Neural cell (in vitro differentiated cells): ENCODE measurements at regions not wholly inside any gene's neighbourhood (a gene's known extent, or its start where the extent isn't known, plus 50 kb on each side); places are given as distances from the start of the nearest gene placed in this dataset.

Experiments
- H2AFZ ChIP-seq: fragments of 200-600, 300-800 bp; sonication (generic), shearing (Covaris generic); 2 replicates; pipeline ENCODE4 v1.6.0; 2014; ENCODE audit warnings: low read depth, mild to moderate bottlenecking, antibody characterized with exemption, low read length, moderate library complexity
- H3F3A ChIP-seq: fragments of 200-600 bp; shearing (Covaris generic); 2 replicates; pipeline ENCODE4 v1.6.1; 2016; ENCODE audit warnings: mild to moderate bottlenecking, moderate library complexity, mixed read lengths, antibody characterized with exemption, low read length; ENCODE audit not compliant: insufficient read depth, poor library complexity, severe bottlenecking
- H3K27ac ChIP-seq: fragments of 200-600, 300-800 bp; sonication (generic), shearing (Covaris generic); 2 replicates; pipeline ENCODE4 v1.5.1; 2014; ENCODE audit warnings: mild to moderate bottlenecking, low read length, moderate library complexity
- H3K27me3 ChIP-seq: fragments of 300-800, 200-600 bp; sonication (generic), shearing (Covaris generic); 2 replicates; pipeline ENCODE4 v1.6.0; 2014; ENCODE audit warnings: mild to moderate bottlenecking, low read depth, low read length, moderate library complexity; ENCODE audit not compliant: insufficient read depth
- H3K36me3 ChIP-seq: fragments of 300-800, 200-600 bp; sonication (generic), shearing (Covaris generic); 2 replicates; pipeline ENCODE4 v1.5.1; 2014; ENCODE audit warnings: mild to moderate bottlenecking, antibody characterized with exemption, low read length, moderate library complexity; ENCODE audit not compliant: insufficient read depth
- H3K4me2 ChIP-seq: fragments of 300-800, 200-600 bp; sonication (generic), shearing (Covaris generic); 2 replicates; pipeline ENCODE4 v1.6.0; 2014; ENCODE audit warnings: mild to moderate bottlenecking, low read length
- H3K4me3 ChIP-seq: fragments of 300-800, 200-600 bp; sonication (generic), shearing (Covaris generic); 2 replicates; pipeline ENCODE4 v1.5.1; 2014; ENCODE audit warnings: mild to moderate bottlenecking, low read length, moderate library complexity
- H3K79me2 ChIP-seq: fragments of 200-600 bp; shearing (Covaris generic); replicated peaks from 2 replicates; pipeline ENCODE4 v1.6.0; 2014; ENCODE audit warnings: mild to moderate bottlenecking, low read length, moderate library complexity; ENCODE audit not compliant: insufficient read depth
- H3K9ac ChIP-seq: fragments of 300-800, 200-600 bp; sonication (generic), shearing (Covaris generic); 2 replicates; pipeline ENCODE4 v1.6.1; 2016; ENCODE audit warnings: mild to moderate bottlenecking, low read length, mixed read lengths
- H3K9me2 ChIP-seq: fragments of 200-600 bp; shearing (Covaris generic); 2 replicates; pipeline ENCODE4 v1.6.1; 2016; ENCODE audit warnings: mild to moderate bottlenecking, low read length, mixed read lengths; ENCODE audit not compliant: insufficient read depth
- H3K9me3 ChIP-seq: fragments of 200-600, 300-800 bp; sonication (generic), shearing (Covaris generic); 2 replicates; pipeline ENCODE4 v1.6.1; 2016; ENCODE audit warnings: mild to moderate bottlenecking, mixed run types, low read length, moderate library complexity, mixed read lengths
- H4K20me1 ChIP-seq: fragments of 200-600 bp; shearing (Covaris generic); 2 replicates; pipeline ENCODE4 v1.6.1; 2016; ENCODE audit warnings: mild to moderate bottlenecking, mixed run types; ENCODE audit not compliant: insufficient read depth
- CTCF ChIP-seq: fragments of 450-650 bp; IDR thresholded peaks from 2 replicates; pipeline ENCODE4 v1.5.1; 2014; ENCODE audit warnings: antibody characterized with exemption, mild to moderate bottlenecking, moderate library complexity; ENCODE audit not compliant: poor library complexity, severe bottlenecking
- EP300 ChIP-seq: fragments of 450-650 bp; conservative IDR thresholded peaks from 2 replicates; pipeline ENCODE4 v1.6.1; 2014; ENCODE audit warnings: antibody characterized with exemption, mild to moderate bottlenecking, moderate library complexity; ENCODE audit not compliant: poor library complexity, severe bottlenecking
- EZH2 ChIP-seq: fragments of 200-600, 300-800 bp; shearing (Covaris generic), sonication (generic); IDR thresholded peaks from 2 replicates; pipeline ENCODE4 v1.6.1; 2014; ENCODE audit warnings: antibody characterized with exemption, low read length, borderline replicate concordance, mild to moderate bottlenecking; ENCODE audit not compliant: insufficient read depth, poor library complexity, severe bottlenecking
- MXI1 ChIP-seq: fragments of 450-650 bp; conservative IDR thresholded peaks from 2 replicates; pipeline ENCODE4 v1.6.1; 2014; ENCODE audit warnings: antibody characterized with exemption, mild to moderate bottlenecking; ENCODE audit not compliant: poor library complexity, severe bottlenecking
- POLR2AphosphoS5 ChIP-seq: IDR thresholded peaks from 2 replicates; pipeline ENCODE4 v1.6.1; 2012
- RAD21 ChIP-seq: fragments of 450-650 bp; conservative IDR thresholded peaks from 2 replicates; pipeline ENCODE4 v1.6.1; 2014; ENCODE audit warnings: antibody characterized with exemption, mild to moderate bottlenecking, moderate library complexity
- REST ChIP-seq: IDR thresholded peaks from 2 replicates; pipeline ENCODE4 v1.6.1; 2012; ENCODE audit warnings: borderline replicate concordance
- SMC3 ChIP-seq: fragments of 450-650 bp; conservative IDR thresholded peaks from 2 replicates; pipeline ENCODE4 v1.6.1; 2014; ENCODE audit warnings: antibody characterized with exemption, mild to moderate bottlenecking, moderate library complexity; ENCODE audit not compliant: poor library complexity
- TAF1 ChIP-seq: IDR thresholded peaks from 2 replicates; pipeline ENCODE4 v1.6.1; 2012; ENCODE audit warnings: low read depth

- Histone ChIP-seq H4K20me1 (no peaks in the 10 kb centered on the region), H3K27me3 (no peaks in the 10 kb centered on the region), H3K9ac (no peak overlapping the region), H3K36me3 (no peaks in the 10 kb centered on the region), H3K27ac (no peak overlapping the region), H3F3A (no peaks in the 10 kb centered on the region), H3K4me3 (no peak overlapping the region), H2AFZ (no peak overlapping the region), H3K9me2 (no peaks in the 10 kb centered on the region), H3K9me3 (no peaks in the 10 kb centered on the region), H3K4me2 (no peak overlapping the region), H3K79me2 (no peaks in the 10 kb centered on the region)
- TF ChIP-seq REST (no peak), SMC3 (no peak), EZH2 (no peak), MXI1 (no peak), EP300 (no peak), RAD21 (no peak), CTCF (no peak), POLR2AphosphoS5 (no peak), TAF1 (no peak)
Observed at GRCh38 chr2:145729481-145729880, 1209.6 kb upstream of the ZEB2 start.

- H3K4me3 ChIP-seq: no peak overlapping the region
- H3K4me2 ChIP-seq: no peak overlapping the region
- H2AFZ ChIP-seq: no peak overlapping the region
- H3K9me3 ChIP-seq: no peaks in the 10 kb centered on the region
- TF ChIP-seq CTCF (no peak), REST (no peak), RAD21 (no peak), SMC3 (no peak), POLR2AphosphoS5 (no peak), EZH2 (no peak), MXI1 (no peak), EP300 (no peak), TAF1 (no peak)
- H3K27me3 ChIP-seq: no peaks in the 10 kb centered on the region
- no peak overlapping the region for H3K9ac ChIP-seq
- no peaks in the 10 kb centered on the region for H3K79me2 ChIP-seq
- no peaks in the 10 kb centered on the region for H4K20me1 ChIP-seq
- no peaks in the 10 kb centered on the region for H3F3A ChIP-seq
- H3K27ac ChIP-seq: no peak overlapping the region
- H3K9me2 ChIP-seq: no peaks in the 10 kb centered on the region
- no peaks in the 10 kb centered on the region for H3K36me3 ChIP-seq
Observed at GRCh38 chr2:145728511-145728910, 1208.6 kb upstream of the ZEB2 start.
